PC-9 (cell line): ENCODE measurements at regions not wholly inside any gene's neighbourhood (a gene's known extent, or its start where the extent isn't known, plus 50 kb on each side); places are given as distances from the start of the nearest gene placed in this dataset.

Experiments used
- CTCF ChIP-seq: fragments of 200-600 bp; sonication (generic); conservative IDR thresholded peaks from 2 replicates; pipeline ENCODE4 v1.6.1; 2017; ENCODE audit warnings: mixed run types, antibody characterized with exemption, mild to moderate bottlenecking, moderate library complexity
- EZH2 ChIP-seq: fragments of 200-600 bp; sonication (generic); IDR thresholded peaks from 2 replicates; pipeline ENCODE4 v1.8.0; 2017; ENCODE audit warnings: antibody characterized with exemption, low read depth

GRCh38 chr4:187887906-187888305 is 107.7 kb upstream of the ZFP42 start:
- TF ChIP-seq CTCF (no peak), EZH2 (no peak)
